Liver (tissue), 8 donors: ENCODE measurements at regions not wholly inside any gene's neighbourhood (a gene's known extent, or its start where the extent isn't known, plus 50 kb on each side); places are given as distances from the start of the nearest gene placed in this dataset.

Experiments used
- DNase-seq: peaks from one replicate; pipeline ENCODE4 v3.0.0-alpha.2; 2017; ENCODE audit warnings: low spot score
- H3K27ac ChIP-seq, 2 donors: one replicate each; pipeline ENCODE4 v1.7.0; 2013; ENCODE audit warnings: inconsistent platforms in 2 of 2, low read length in 2 of 2, control low read depth in 1 of 2, low read depth in 1 of 2, mild to moderate bottlenecking in 1 of 2
- H3K27me3 ChIP-seq, 4 donors: one replicate each; pipeline versions ENCODE4 v1.6.1 to v1.7.0; 2013; ENCODE audit warnings: low read length in 3 of 4, inconsistent platforms in 1 of 4, mild to moderate bottlenecking in 1 of 4, moderate library complexity in 1 of 4; ENCODE audit not compliant: control insufficient read depth in 4 of 4, insufficient read depth in 4 of 4
- H3K36me3 ChIP-seq, 4 donors: one replicate each; pipeline versions ENCODE4 v1.6.1 to v1.7.0; 2013; ENCODE audit warnings: low read length in 3 of 4, mild to moderate bottlenecking in 3 of 4, low read depth in 1 of 4, moderate library complexity in 1 of 4; ENCODE audit not compliant: control insufficient read depth in 4 of 4, insufficient read depth in 3 of 4
- H3K4me1 ChIP-seq, 4 donors: one replicate each; pipeline versions ENCODE4 v1.6.1 to v1.7.0; 2013; ENCODE audit warnings: low read length in 3 of 4, mild to moderate bottlenecking in 3 of 4, moderate library complexity in 1 of 4; ENCODE audit not compliant: control insufficient read depth in 4 of 4, insufficient read depth in 4 of 4
- H3K4me3 ChIP-seq, 3 donors: one replicate each; pipeline versions ENCODE4 v1.6.1 to v1.7.0; 2013; ENCODE audit warnings: low read length in 3 of 3, control low read depth in 1 of 3, low read depth in 1 of 3, mild to moderate bottlenecking in 1 of 3
- H3K9ac ChIP-seq, 2 donors: one replicate each; pipeline ENCODE4 v1.7.0; 2013; ENCODE audit warnings: low read length in 2 of 2, mild to moderate bottlenecking in 2 of 2, moderate library complexity in 2 of 2, control low read depth in 1 of 2, low read depth in 1 of 2
- H3K9me3 ChIP-seq, 4 donors: one replicate each; pipeline versions ENCODE4 v1.6.1 to v1.7.0; 2013; ENCODE audit warnings: low read length in 3 of 4; ENCODE audit not compliant: control insufficient read depth in 4 of 4
- ATF3 ChIP-seq: IDR thresholded peaks from 2 replicates; pipeline ENCODE4 v1.6.1; 2016; ENCODE audit warnings: antibody characterized with exemption
- EGR1 ChIP-seq, 2 donors: IDR thresholded peaks; 2 replicates each; pipeline ENCODE4 v1.6.1; 2016 to 2018; ENCODE audit warnings: antibody characterized with exemption in 2 of 2, low read depth in 2 of 2
- FOXA1 ChIP-seq: IDR thresholded peaks from 2 replicates; pipeline ENCODE4 v1.6.1; 2016; ENCODE audit warnings: antibody characterized with exemption
- FOXA2 ChIP-seq: IDR thresholded peaks from 2 replicates; pipeline ENCODE4 v1.6.1; 2016; ENCODE audit warnings: antibody characterized with exemption
- GABPA ChIP-seq, 2 donors: IDR thresholded peaks in 1 of 2; conservative IDR thresholded peaks in 1 of 2; 2 replicates each; pipeline ENCODE4 v1.6.1; 2016; ENCODE audit warnings: antibody characterized with exemption in 2 of 2, mild to moderate bottlenecking in 1 of 2, moderate library complexity in 1 of 2
- HNF4A ChIP-seq, 2 donors: conservative IDR thresholded peaks; 2 replicates each; pipeline ENCODE4 v1.6.1; 2016; ENCODE audit warnings: antibody characterized with exemption in 2 of 2, mild to moderate bottlenecking in 2 of 2
- HNF4G ChIP-seq: IDR thresholded peaks from 2 replicates; pipeline ENCODE4 v1.6.1; 2016; ENCODE audit warnings: antibody characterized with exemption
- JUND ChIP-seq, 2 donors: IDR thresholded peaks; 2 replicates each; pipeline ENCODE4 v1.6.1; 2016; ENCODE audit warnings: antibody characterized with exemption in 2 of 2
- NR2F2 ChIP-seq: IDR thresholded peaks from 2 replicates; pipeline ENCODE4 v1.6.1; 2016; ENCODE audit warnings: antibody characterized with exemption
- RXRA ChIP-seq, 2 donors: IDR thresholded peaks; 2 replicates each; pipeline ENCODE4 v1.6.1; 2017 to 2018; ENCODE audit warnings: antibody characterized with exemption in 2 of 2, mild to moderate bottlenecking in 1 of 2
- SP1 ChIP-seq: IDR thresholded peaks from 2 replicates; pipeline ENCODE4 v1.6.1; 2018; ENCODE audit warnings: antibody characterized with exemption, mild to moderate bottlenecking
- TAF1 ChIP-seq: conservative IDR thresholded peaks from 2 replicates; pipeline ENCODE4 v1.6.1; 2016; ENCODE audit warnings: antibody characterized with exemption, mild to moderate bottlenecking
- WGBS: extraction: QIAGEN DNeasy Blood & Tissue Kit; methylation state at CpG from one replicate; pipeline ENCODE4 v1.1.7; 2013; 5-methylcytosine and 5-hydroxymethylcytosine counted together
- TF ChIP-seq, protein P1 (sequence below): IDR thresholded peaks from 2 replicates; pipeline ENCODE4 v1.6.1; 2016; ENCODE audit warnings: antibody characterized with exemption, mild to moderate bottlenecking
- TF ChIP-seq, protein P2 (sequence below): IDR thresholded peaks from 2 replicates; pipeline ENCODE4 v1.6.1; 2016; ENCODE audit warnings: antibody characterized with exemption
- TF ChIP-seq, protein P3 (sequence below): fragments of 150-350 bp; IDR thresholded peaks from 2 replicates; pipeline ENCODE4 v1.5.1; 2017; ENCODE audit warnings: improper control_type of control experiment, low read depth, low read length; ENCODE audit not compliant: missing input control
- donor health status: healthy.
- donor health status: healthy.
- donor health status: healthy.
- donor health status: healthy.
- donor health status: healthy.

GRCh38 chr9:135358552-135358940 lies 121.0 kb upstream of the PPP1R26 start:
- TF ChIP-seq HNF4A (conservative IDR thresholded peaks at IDR 0.05) = no peak
- TF ChIP-seq EGR1 (IDR thresholded peaks at IDR 0.05; ENCODE audit: low read depth in 2 of 2) = no peak
- TF ChIP-seq HNF4G = no peak
- TF ChIP-seq, protein P1, sequence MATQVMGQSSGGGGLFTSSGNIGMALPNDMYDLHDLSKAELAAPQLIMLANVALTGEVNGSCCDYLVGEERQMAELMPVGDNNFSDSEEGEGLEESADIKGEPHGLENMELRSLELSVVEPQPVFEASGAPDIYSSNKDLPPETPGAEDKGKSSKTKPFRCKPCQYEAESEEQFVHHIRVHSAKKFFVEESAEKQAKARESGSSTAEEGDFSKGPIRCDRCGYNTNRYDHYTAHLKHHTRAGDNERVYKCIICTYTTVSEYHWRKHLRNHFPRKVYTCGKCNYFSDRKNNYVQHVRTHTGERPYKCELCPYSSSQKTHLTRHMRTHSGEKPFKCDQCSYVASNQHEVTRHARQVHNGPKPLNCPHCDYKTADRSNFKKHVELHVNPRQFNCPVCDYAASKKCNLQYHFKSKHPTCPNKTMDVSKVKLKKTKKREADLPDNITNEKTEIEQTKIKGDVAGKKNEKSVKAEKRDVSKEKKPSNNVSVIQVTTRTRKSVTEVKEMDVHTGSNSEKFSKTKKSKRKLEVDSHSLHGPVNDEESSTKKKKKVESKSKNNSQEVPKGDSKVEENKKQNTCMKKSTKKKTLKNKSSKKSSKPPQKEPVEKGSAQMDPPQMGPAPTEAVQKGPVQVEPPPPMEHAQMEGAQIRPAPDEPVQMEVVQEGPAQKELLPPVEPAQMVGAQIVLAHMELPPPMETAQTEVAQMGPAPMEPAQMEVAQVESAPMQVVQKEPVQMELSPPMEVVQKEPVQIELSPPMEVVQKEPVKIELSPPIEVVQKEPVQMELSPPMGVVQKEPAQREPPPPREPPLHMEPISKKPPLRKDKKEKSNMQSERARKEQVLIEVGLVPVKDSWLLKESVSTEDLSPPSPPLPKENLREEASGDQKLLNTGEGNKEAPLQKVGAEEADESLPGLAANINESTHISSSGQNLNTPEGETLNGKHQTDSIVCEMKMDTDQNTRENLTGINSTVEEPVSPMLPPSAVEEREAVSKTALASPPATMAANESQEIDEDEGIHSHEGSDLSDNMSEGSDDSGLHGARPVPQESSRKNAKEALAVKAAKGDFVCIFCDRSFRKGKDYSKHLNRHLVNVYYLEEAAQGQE = no peak
- TF ChIP-seq, protein P2, sequence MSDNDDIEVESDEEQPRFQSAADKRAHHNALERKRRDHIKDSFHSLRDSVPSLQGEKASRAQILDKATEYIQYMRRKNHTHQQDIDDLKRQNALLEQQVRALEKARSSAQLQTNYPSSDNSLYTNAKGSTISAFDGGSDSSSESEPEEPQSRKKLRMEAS = no peak
- TF ChIP-seq, protein P3, sequence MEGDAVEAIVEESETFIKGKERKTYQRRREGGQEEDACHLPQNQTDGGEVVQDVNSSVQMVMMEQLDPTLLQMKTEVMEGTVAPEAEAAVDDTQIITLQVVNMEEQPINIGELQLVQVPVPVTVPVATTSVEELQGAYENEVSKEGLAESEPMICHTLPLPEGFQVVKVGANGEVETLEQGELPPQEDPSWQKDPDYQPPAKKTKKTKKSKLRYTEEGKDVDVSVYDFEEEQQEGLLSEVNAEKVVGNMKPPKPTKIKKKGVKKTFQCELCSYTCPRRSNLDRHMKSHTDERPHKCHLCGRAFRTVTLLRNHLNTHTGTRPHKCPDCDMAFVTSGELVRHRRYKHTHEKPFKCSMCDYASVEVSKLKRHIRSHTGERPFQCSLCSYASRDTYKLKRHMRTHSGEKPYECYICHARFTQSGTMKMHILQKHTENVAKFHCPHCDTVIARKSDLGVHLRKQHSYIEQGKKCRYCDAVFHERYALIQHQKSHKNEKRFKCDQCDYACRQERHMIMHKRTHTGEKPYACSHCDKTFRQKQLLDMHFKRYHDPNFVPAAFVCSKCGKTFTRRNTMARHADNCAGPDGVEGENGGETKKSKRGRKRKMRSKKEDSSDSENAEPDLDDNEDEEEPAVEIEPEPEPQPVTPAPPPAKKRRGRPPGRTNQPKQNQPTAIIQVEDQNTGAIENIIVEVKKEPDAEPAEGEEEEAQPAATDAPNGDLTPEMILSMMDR = no peak
- TF ChIP-seq JUND (IDR thresholded peaks at IDR 0.05) = no peak
- no peak for TF ChIP-seq GABPA (IDR thresholded peaks at IDR 0.05 in 1 of 2, conservative IDR thresholded peaks at IDR 0.05 in 1 of 2)
- TF ChIP-seq ATF3 = no peak
- TF ChIP-seq FOXA1 = no peak
- no peak for TF ChIP-seq SP1
- no peak for TF ChIP-seq RXRA (IDR thresholded peaks at IDR 0.05)
- TF ChIP-seq NR2F2 = no peak
- no peak for TF ChIP-seq FOXA2
- no peak for TF ChIP-seq TAF1
- Histone ChIP-seq H3K36me3 (no peaks in the 10 kb centered on the region), H3K9me3 (no peaks in the 10 kb centered on the region), H3K27me3 (no peaks in the 10 kb centered on the region), H3K27ac (no peak overlapping the region), H3K4me1 (no peaks in the 10 kb centered on the region), H3K4me3 (no peak overlapping the region), H3K9ac (no peak overlapping the region)
- no peak for DNase-seq
- 77% methylated on average over 13 of the region's 13 CpGs for WGBS

DNA sequence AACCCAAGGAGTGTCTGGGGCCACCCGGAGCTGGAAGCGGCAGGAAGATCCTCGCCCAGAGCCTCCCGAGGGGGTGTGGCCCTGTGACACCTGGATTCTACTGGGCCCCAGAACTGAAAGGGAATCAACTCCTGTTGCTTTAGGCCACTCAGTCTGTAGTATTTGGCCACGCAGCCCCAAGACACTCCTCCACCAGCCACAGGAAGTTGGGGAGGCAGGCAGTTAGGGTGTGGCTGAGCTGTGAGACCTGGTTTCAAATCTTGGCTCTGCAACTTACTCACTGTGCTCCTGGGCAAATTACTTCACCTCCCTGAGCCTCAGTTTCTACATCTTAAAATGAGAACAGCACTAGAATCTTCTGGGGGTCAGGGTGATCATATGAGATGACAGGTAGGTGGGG lies 119.8 kb upstream of the PPP1R26 start:
- no peaks in the 10 kb centered on the region for H3K36me3 ChIP-seq
- no peak overlapping the region for H3K4me3 ChIP-seq
- no peaks in the 10 kb centered on the region for H3K4me1 ChIP-seq
- no peak overlapping the region for H3K27ac ChIP-seq
- H3K27me3 ChIP-seq = no peaks in the 10 kb centered on the region
- no peak for DNase-seq
- WGBS = 86% methylated on average over 5 of the region's 5 CpGs
- TF ChIP-seq JUND (IDR thresholded peaks at IDR 0.05) (no peak), FOXA1 (no peak)
- H3K9ac ChIP-seq = no peak overlapping the region
- H3K9me3 ChIP-seq = no peaks in the 10 kb centered on the region
